Brain microvascular endothelial cell (primary cell): ENCODE measurements at regions not wholly inside any gene's neighbourhood (a gene's known extent, or its start where the extent isn't known, plus 50 kb on each side); places are given as distances from the start of the nearest gene placed in this dataset.

Experiments used
- DNase-seq: peaks from one replicate; pipeline ENCODE4 v3.0.0-alpha.2; 2020
- H3K27ac ChIP-seq: fragments of 250-450 bp; sonication (Bioruptor Pico); 2 replicates; pipeline ENCODE4 v1.5.1; 2020; ENCODE audit warnings: mild to moderate bottlenecking, moderate library complexity
- H3K27me3 ChIP-seq: fragments of 250-450 bp; sonication (Bioruptor Pico); replicated peaks from 2 replicates; pipeline ENCODE4 v1.5.1; 2020; ENCODE audit warnings: mild to moderate bottlenecking
- H3K36me3 ChIP-seq: fragments of 250-450 bp; sonication (Bioruptor Pico); replicated peaks from 2 replicates; pipeline ENCODE4 v1.5.1; 2020; ENCODE audit warnings: mild to moderate bottlenecking
- H3K4me3 ChIP-seq: 2 replicates; pipeline ENCODE4 v1.5.1; 2011; ENCODE audit warnings: low read depth, mild to moderate bottlenecking, control low read depth, low read length, moderate library complexity
- in situ Hi-C: cut with HindIII; loops from 2 replicates; pipeline ENCODE4 v1.10.0; 2017; ENCODE audit warnings: low sequenced_read_pairs, low pct_ligation_motif_present
- TF ChIP-seq, protein P1 (sequence below): IDR thresholded peaks from 2 replicates; pipeline ENCODE4 v1.5.1; 2011; ENCODE audit warnings: low read depth, mild to moderate bottlenecking, moderate library complexity, low read length, control low read depth, inconsistent platforms; ENCODE audit errors: missing control alignments

- TF ChIP-seq, protein P1, sequence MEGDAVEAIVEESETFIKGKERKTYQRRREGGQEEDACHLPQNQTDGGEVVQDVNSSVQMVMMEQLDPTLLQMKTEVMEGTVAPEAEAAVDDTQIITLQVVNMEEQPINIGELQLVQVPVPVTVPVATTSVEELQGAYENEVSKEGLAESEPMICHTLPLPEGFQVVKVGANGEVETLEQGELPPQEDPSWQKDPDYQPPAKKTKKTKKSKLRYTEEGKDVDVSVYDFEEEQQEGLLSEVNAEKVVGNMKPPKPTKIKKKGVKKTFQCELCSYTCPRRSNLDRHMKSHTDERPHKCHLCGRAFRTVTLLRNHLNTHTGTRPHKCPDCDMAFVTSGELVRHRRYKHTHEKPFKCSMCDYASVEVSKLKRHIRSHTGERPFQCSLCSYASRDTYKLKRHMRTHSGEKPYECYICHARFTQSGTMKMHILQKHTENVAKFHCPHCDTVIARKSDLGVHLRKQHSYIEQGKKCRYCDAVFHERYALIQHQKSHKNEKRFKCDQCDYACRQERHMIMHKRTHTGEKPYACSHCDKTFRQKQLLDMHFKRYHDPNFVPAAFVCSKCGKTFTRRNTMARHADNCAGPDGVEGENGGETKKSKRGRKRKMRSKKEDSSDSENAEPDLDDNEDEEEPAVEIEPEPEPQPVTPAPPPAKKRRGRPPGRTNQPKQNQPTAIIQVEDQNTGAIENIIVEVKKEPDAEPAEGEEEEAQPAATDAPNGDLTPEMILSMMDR: no peak
- no peaks in the 10 kb centered on the region for H3K36me3 ChIP-seq
- no peak overlapping the region for H3K4me3 ChIP-seq
- in situ Hi-C loops: no loop called here
- peaks cover 5% of the 10 kb centered on the region for H3K27me3 ChIP-seq
- no peak for DNase-seq
- no peak overlapping the region for H3K27ac ChIP-seq
Measured at GRCh38 chr9:126147936-126148870, 178.4 kb upstream of the MVB12B start.

- DNase-seq: no peak
- no peak overlapping the region for H3K27ac ChIP-seq
- no peak overlapping the region for H3K4me3 ChIP-seq
- TF ChIP-seq, protein P1: no peak
- in situ Hi-C loops: no loop called here
- H3K27me3 ChIP-seq: peaks cover 5% of the 10 kb centered on the region
- H3K36me3 ChIP-seq: no peaks in the 10 kb centered on the region
Measured at GRCh38 chr9:126148994-126149393, 177.6 kb upstream of the MVB12B start.

GRCh38 chr9:126149661-126150060, 177.0 kb upstream of the MVB12B start:
- no peak for DNase-seq
- peaks cover 5% of the 10 kb centered on the region for H3K27me3 ChIP-seq
- in situ Hi-C loops: no loop called here
- H3K36me3 ChIP-seq: no peaks in the 10 kb centered on the region
- no peak overlapping the region for H3K27ac ChIP-seq
- TF ChIP-seq, protein P1: no peak
- H3K4me3 ChIP-seq: no peak overlapping the region

GRCh38 chr9:126150411-126151030, 176.1 kb upstream of the MVB12B start:
- H3K27me3 ChIP-seq: peaks cover 3% of the 10 kb centered on the region

DNA sequence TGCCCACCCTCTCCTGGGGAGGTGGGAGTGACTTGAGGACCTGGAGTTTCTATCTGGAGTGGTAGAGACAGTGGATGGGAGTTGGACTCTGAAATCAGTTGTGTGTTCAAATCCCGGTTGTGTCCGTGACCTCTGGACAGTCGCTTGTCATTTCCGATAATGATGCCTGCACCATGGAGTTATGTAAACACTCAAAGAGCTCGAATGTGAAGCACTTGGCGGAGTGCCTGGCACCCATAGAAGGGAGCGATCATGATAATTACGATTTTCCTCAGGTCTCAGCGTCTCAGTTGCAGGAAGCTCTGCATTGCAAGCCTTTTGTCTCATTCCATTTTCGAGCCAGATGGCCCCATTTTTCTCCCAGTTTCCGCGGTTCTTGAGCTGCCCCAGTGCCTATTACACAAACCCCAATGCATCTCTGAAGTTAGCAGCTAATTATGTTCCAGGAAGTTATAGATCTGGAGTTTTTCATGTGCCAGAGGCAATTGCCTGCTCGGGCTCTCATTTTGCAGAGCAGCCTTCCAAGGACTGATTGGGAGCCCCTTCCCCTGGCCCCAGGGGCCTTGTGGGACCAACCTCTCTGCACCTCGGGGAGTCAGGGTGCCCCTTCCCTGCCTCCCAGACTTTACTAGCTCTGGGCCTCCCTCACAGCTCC, 175.5 kb upstream of the MVB12B start:
- Histone ChIP-seq H3K4me3 (no peak overlapping the region), H3K27me3 (peaks cover 3% of the 10 kb centered on the region), H3K27ac (no peak overlapping the region), H3K36me3 (no peaks in the 10 kb centered on the region)
- DNase-seq: no peak
- TF ChIP-seq, protein P1: no peak
- in situ Hi-C loops: no loop called here

More at GRCh38 chr9:126150411-126151030, 176.1 kb upstream of the MVB12B start:
- in situ Hi-C loops: no loop called here
- DNase-seq: no peak
- no peak overlapping the region for H3K27ac ChIP-seq
- H3K4me3 ChIP-seq: no peak overlapping the region
- no peaks in the 10 kb centered on the region for H3K36me3 ChIP-seq
- TF ChIP-seq, protein P1: no peak
